Stimulated activated CD4-positive, alpha-beta T cell treated with anti-CD3 and anti-CD28 coated beads, Interleukin-12 subunit alpha, Interleukin-12 subunit beta, amount 100 ng/mL, for 24 hours (primary cell): ENCODE measurements at regions not wholly inside any gene's neighbourhood (a gene's known extent, or its start where the extent isn't known, plus 50 kb on each side); places are given as distances from the start of the nearest gene placed in this dataset.

Experiments used
- DNase-seq, 2 experiments: peaks; one replicate each; pipeline ENCODE4 v3.0.0-alpha.2; 2020; ENCODE audit warnings: low read depth in 2 of 2

GRCh38 chr11:19519912-19520641 lies 192.6 kb upstream of the NAV2 start:
- no peak for DNase-seq

DNA sequence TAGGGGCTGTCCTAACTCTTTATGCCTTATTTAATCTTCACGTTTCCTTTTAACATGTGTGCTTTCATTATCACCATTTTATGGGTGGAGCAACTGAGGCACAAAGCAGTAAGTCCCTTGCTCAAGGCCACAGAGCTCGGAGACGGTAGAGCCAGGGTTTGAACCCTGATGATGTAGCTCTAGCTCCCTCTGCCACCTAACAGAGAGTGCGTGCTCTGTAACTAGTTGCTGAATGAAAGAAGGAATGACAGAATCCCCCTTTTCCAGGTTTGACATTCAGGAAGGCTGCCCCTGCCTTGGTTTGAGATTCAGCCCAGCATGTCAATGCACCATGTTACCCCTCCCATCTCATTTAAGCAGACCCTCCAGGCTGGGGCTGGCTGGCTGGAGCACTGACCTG lies 193.3 kb upstream of the NAV2 start:
- DNase-seq = no peak

GRCh38 chr11:19513253-19513652 lies 199.4 kb upstream of the NAV2 start:
- DNase-seq = no peak

GRCh38 chr11:19512618-19513017 lies 200.0 kb upstream of the NAV2 start:
- no peak for DNase-seq

- DNase-seq = no peak
These were observed 201.0 kb upstream of the NAV2 start for GRCh38 chr11:19511413-19512183.

- DNase-seq = no peak
These were observed 201.6 kb upstream of the NAV2 start for GRCh38 chr11:19511066-19511412.

DNA sequence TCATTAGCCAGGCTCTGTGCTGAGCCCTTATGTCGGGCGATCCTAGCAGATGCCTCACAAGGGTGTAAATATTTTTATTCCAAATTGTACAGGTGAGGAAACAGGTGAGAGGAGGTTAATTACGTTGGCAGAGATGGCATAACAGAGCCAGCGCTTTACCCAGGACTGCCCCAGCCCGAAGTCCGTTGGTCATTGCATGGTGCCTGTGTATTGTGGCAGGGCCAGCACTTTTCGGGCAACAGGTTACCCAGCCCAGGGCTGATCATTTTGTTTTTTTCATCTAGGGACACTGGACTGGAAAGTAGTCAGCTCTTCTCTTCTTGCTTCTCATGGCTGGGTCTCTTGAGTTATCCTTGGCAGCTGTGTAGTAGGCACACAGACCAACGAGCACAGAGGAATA lies 202.2 kb upstream of the NAV2 start:
- DNase-seq = no peak

GRCh38 chr11:19509215-19509614 lies 203.4 kb upstream of the NAV2 start:
- no peak for DNase-seq

- no peak for DNase-seq
These were observed 204.5 kb upstream of the NAV2 start for GRCh38 chr11:19508165-19508564.

- no peak for DNase-seq
These were observed 205.7 kb upstream of the NAV2 start for GRCh38 chr11:19506816-19507486.

DNA sequence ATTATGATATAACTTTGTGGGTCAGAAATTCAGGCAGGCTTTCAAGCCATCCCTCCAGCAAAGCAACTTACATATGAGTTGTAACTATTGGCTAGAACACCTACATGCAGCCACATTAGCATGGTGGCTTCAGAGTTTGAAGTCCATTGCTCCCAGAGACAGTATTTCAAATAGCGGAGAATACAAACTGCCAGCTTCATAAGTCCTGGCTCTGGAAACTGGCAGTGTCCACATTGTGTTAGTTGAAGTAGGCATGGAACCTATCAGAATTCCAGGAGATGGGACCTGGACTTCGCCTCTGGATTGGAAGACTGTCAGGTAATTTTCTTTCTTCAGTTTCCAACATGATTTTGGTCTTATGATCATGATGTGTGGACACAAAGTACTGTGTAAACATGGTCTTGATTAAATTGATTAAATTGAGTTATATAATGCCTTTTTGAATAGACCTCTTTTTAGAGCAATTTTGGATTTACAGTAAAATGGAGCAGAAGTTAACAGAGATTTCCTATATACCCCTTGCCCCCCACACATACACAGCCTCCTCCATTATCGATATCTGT lies 209.9 kb upstream of the NAV2 start:
- no peak for DNase-seq

GRCh38 chr11:19501631-19502030 lies 211.0 kb upstream of the NAV2 start:
- no peak for DNase-seq

DNA sequence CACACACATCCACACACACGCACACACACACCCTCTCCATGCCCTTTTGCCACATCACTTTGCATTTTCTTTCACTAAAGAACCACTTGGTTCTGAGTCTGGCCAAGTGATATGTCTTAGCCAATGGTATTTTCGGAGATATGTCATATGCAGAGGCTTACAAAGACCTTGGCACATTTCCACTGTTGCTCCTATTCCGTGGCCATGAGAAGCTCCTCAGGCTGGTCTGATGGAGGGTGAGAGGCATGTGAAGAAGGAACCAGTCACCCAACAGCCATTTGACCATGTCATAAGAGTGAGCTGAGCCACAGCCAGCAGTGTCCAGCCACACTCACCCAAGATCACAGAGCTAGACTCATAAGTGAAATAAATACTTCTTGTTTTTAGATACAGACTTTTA lies 212.6 kb upstream of the NAV2 start:
- DNase-seq = no peak

GRCh38 chr11:19499026-19499669 lies 213.5 kb upstream of the NAV2 start:
- no peak for DNase-seq

DNA sequence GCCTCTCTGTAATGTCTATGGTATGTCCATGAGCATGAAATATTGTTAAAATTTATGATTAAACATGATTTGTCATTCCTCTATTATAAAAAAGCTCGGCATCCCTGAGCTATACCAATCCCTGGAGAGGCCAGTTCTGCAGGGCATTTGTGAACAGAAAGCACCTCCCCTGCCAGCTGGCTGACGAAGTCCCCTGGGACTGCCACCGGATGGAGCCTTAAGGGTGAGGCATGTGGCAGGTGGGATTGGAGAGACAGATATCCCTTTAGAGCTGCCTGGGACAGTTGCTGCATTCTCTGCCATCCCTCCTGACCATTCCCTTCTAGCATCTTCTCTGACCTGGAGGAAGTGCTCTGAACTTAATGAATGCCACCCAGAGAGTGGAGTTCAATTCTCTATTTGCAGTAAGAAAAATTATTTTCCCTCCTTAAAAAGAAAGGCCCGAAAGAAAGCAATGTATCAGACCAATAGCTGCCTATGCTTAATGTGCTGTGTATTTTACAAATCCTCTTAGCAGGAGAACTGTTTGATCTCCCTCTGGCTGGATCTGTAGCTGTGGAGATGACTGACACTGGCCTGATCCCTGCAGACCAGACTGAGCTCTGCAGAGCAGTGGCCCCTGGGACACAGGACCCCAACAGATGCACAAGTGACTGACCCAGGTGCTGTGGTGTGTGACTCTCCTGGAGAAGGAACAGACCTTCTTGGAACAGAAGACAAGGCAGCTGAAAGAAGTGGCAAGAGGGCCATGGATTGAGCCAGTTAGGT lies 219.0 kb upstream of the NAV2 start:
- no peak for DNase-seq

DNA sequence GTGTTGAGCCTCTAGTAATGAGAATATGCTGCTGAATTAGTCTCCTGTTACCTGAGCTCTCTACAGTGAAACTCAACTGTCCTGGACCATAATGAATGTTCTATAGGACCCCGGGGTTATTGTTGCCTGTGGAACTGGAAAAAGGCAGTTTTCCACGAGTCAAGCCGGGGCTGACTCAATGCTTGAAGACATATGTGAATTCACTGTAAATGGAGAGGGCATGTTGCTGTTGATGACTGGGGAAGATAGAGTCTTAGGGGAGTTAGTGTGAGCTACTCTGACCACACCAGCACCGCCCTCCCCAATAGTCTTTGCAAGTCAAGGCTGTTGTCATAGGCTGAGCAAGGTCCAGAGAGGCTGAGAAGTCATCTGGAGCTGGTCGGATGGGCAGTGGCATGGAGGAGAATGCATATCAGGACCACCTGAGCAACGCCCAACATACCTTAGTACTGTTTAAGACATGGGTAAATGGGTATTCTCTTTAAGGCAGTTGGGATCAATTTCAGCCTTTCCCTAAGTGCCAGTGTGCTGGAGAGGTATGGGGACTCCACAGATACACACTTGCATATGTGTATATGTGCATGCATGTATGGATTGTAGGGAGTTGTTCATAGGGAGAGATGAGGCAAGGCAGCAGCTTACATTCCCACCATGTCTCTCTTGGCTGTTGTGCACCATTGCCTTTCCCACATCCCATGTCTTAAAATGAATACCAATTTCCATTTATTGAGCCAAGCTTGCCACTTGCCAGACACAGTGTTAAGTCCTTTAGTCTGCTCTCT lies 230.1 kb upstream of the NAV2 start:
- DNase-seq = no peak

DNA sequence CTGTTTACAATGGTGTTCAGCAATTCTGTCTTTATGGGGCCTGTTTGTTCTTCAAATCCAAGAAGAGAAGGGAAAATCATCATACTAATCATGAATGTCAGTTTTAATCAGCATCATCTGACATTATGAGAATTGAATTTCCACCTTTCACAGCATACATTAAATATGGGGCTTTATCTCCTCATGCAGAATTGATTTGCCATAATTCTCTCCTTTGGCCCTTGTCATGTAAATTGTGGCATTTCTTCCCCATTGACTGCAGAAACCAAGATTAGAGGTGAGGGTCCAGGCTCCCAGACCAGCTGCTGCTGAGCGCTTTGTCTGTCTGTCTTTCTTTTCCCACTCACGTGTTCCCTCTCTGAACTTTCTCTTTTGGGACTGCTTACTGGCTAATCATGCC lies 232.1 kb upstream of the NAV2 start:
- DNase-seq = no peak

- DNase-seq = no peak
These were observed 233.7 kb upstream of the NAV2 start for GRCh38 chr11:19478891-19479290.

GRCh38 chr11:19474954-19475721 lies 234.4 kb upstream of the E2F8 start:
- no peak for DNase-seq

DNA sequence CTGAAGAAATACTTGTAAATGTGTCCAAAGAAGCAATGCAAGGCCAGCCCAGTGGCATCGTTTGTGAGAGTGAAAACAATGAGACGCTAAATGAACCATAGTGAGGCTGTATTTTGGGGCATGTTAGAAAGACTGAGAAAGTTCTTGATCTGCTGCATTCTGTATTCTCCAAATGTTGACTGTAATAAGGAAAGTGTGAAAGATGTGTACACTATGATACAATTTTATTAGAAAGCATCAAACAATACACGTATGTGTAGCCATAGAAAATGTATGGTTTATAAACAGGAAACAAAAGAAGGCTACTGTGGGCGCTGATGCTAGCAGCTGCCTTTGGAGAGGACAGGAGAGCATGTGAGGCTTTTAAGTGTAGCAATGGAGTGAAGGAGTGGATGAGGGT lies 233.5 kb upstream of the E2F8 start:
- DNase-seq = no peak
